Naive B cell (primary cell): ENCODE measurements at regions not wholly inside any gene's neighbourhood (a gene's known extent, or its start where the extent isn't known, plus 50 kb on each side); places are given as distances from the start of the nearest gene placed in this dataset.
"Not testable (repeated sequence)": the region's sequence is repeated elsewhere in the genome, so short reads cannot be mapped to it uniquely, and the experiment has no call there.

Experiments used
- ATAC-seq, 2 donors: fragments of 150-1000 bp; cut with Tn5 transposase; 2 replicates each; pipeline ENCODE4 v1.10.0; 2021; ENCODE audit warnings: low read depth in 2 of 2, mild to moderate bottlenecking in 2 of 2, moderate library complexity in 2 of 2
- DNase-seq: peaks from one replicate; pipeline ENCODE4 v3.0.0; 2022
- H3K27ac Mint-ChIP-seq, 6 donors: one replicate each; pipeline ENCODE4 v1.8.0; 2020 to 2022; ENCODE audit warnings: mild to moderate bottlenecking in 6 of 6, mixed read lengths in 6 of 6, moderate library complexity in 5 of 6, inconsistent platforms in 2 of 6
- H3K27me3 Mint-ChIP-seq, 3 donors: one replicate each; pipeline ENCODE4 v1.8.0; 2021 to 2022; ENCODE audit warnings: mixed read lengths in 3 of 3, mild to moderate bottlenecking in 1 of 3
- H3K36me3 Mint-ChIP-seq, 2 donors: one replicate each; pipeline ENCODE4 v1.8.0; 2020 to 2022; ENCODE audit warnings: mixed read lengths in 2 of 2, inconsistent platforms in 1 of 2, mild to moderate bottlenecking in 1 of 2
- H3K4me1 Mint-ChIP-seq, 3 donors: one replicate each; pipeline ENCODE4 v1.8.0; 2020 to 2022; ENCODE audit warnings: mixed read lengths in 3 of 3, inconsistent platforms in 1 of 3, mild to moderate bottlenecking in 1 of 3, moderate library complexity in 1 of 3
- H3K4me3 Mint-ChIP-seq, 8 donors: one replicate each; pipeline ENCODE4 v1.8.0; 2020 to 2022; ENCODE audit warnings: mild to moderate bottlenecking in 8 of 8, mixed read lengths in 8 of 8, moderate library complexity in 8 of 8, inconsistent platforms in 2 of 8
- H3K9me3 Mint-ChIP-seq, 7 donors: one replicate each; pipeline ENCODE4 v1.8.0; 2020 to 2022; ENCODE audit warnings: mixed read lengths in 7 of 7, mild to moderate bottlenecking in 5 of 7, inconsistent platforms in 2 of 7, moderate library complexity in 1 of 7

- ATAC-seq (no peak), DNase-seq (no peak)
- Mint-ChIP-seq H3K27me3 (no peaks in the 10 kb centered on the region), H3K4me3 (no peak overlapping the region), H3K36me3 (peaks cover 0 to 8% of the 10 kb centered on the region in 2 donors), H3K4me1 (no peaks in the 10 kb centered on the region), H3K9me3 (peaks cover 12 to 49% (median 18%) of the 10 kb centered on the region in 7 donors), H3K27ac (no peak overlapping the region)
Measured at GRCh38 chr7:56250135-56250534, 133.9 kb upstream of the NUPR2 start.

GRCh38 chr7:56229631-56230030, 113.4 kb upstream of the NUPR2 start:
- no peaks in the 10 kb centered on the region for H3K27me3 Mint-ChIP-seq
- no peak for DNase-seq
- H3K4me1 Mint-ChIP-seq, result no peaks in the 10 kb centered on the region
- H3K36me3 Mint-ChIP-seq, result no peaks in the 10 kb centered on the region
- H3K27ac Mint-ChIP-seq, result no peak overlapping the region
- peaks cover 7 to 25% (median 11%) of the 10 kb centered on the region in 7 donors for H3K9me3 Mint-ChIP-seq
- no peak overlapping the region for H3K4me3 Mint-ChIP-seq
- ATAC-seq, result no peak

GRCh38 chr7:56222866-56223265, 106.6 kb upstream of the NUPR2 start:
- Mint-ChIP-seq H3K27me3 (no peaks in the 10 kb centered on the region), H3K4me3 (no peak overlapping the region), H3K36me3 (peaks cover 0 to 8% of the 10 kb centered on the region in 2 donors), H3K27ac (no peak overlapping the region), H3K4me1 (no peaks in the 10 kb centered on the region), H3K9me3 (peaks cover 2 to 24% (median 14%) of the 10 kb centered on the region in 7 donors)
- DNase-seq (no peak), ATAC-seq (no peak)

GRCh38 chr7:56219017-56219416, 102.8 kb upstream of the NUPR2 start:
- ATAC-seq (no peak), DNase-seq (no peak)
- no peak overlapping the region for H3K4me3 Mint-ChIP-seq
- H3K4me1 Mint-ChIP-seq, result no peaks in the 10 kb centered on the region
- H3K27me3 Mint-ChIP-seq, result no peaks in the 10 kb centered on the region
- no peak overlapping the region for H3K27ac Mint-ChIP-seq
- peaks cover 16 to 54% (median 31%) of the 10 kb centered on the region in 7 donors for H3K9me3 Mint-ChIP-seq
- H3K36me3 Mint-ChIP-seq, result peaks cover 0 to 16% of the 10 kb centered on the region in 2 donors

GRCh38 chr7:56218510-56218909, 102.3 kb upstream of the NUPR2 start:
- DNase-seq, result no peak
- Mint-ChIP-seq H3K27me3 (no peaks in the 10 kb centered on the region), H3K36me3 (peaks cover 0 to 16% of the 10 kb centered on the region in 2 donors), H3K27ac (no peak overlapping the region), H3K9me3 (peaks cover 16 to 55% (median 30%) of the 10 kb centered on the region in 7 donors), H3K4me1 (no peaks in the 10 kb centered on the region), H3K4me3 (no peak overlapping the region)
- no peak for ATAC-seq

GRCh38 chr7:56213574-56213973, 97.4 kb upstream of the NUPR2 start:
- Mint-ChIP-seq H3K27ac (no peak overlapping the region), H3K9me3 (peaks cover 13 to 60% (median 35%) of the 10 kb centered on the region in 7 donors), H3K4me3 (no peak overlapping the region), H3K36me3 (peaks cover 0 to 16% of the 10 kb centered on the region in 2 donors), H3K4me1 (no peaks in the 10 kb centered on the region), H3K27me3 (no peaks in the 10 kb centered on the region)
- ATAC-seq (no peak), DNase-seq (no peak)

- Mint-ChIP-seq H3K4me3 (no peak overlapping the region), H3K4me1 (no peaks in the 10 kb centered on the region), H3K9me3 (peaks cover 4 to 31% (median 12%) of the 10 kb centered on the region in 7 donors), H3K36me3 (peaks cover 0 to 4% of the 10 kb centered on the region in 2 donors), H3K27me3 (no peaks in the 10 kb centered on the region), H3K27ac (no peak overlapping the region)
- ATAC-seq, result no peak
- DNase-seq, result no peak
Measured at GRCh38 chr7:56206420-56206819, 90.2 kb upstream of the NUPR2 start.

- Mint-ChIP-seq H3K27ac (no peak overlapping the region), H3K4me3 (no peak overlapping the region), H3K9me3 (peaks cover 7 to 42% (median 13%) of the 10 kb centered on the region in 7 donors), H3K36me3 (peaks cover 0 to 4% of the 10 kb centered on the region in 2 donors), H3K27me3 (no peaks in the 10 kb centered on the region), H3K4me1 (no peaks in the 10 kb centered on the region)
- ATAC-seq (no peak), DNase-seq (no peak)
Measured at GRCh38 chr7:56199639-56200038, 83.4 kb upstream of the NUPR2 start.

- not testable (repeated sequence) for H3K27me3 Mint-ChIP-seq, ATAC-seq, DNase-seq, H3K4me1 Mint-ChIP-seq, H3K27ac Mint-ChIP-seq, H3K36me3 Mint-ChIP-seq
- Mint-ChIP-seq H3K9me3 (peaks cover 6 to 38% (median 12%) of the 10 kb centered on the region in 7 donors), H3K4me3 (peak overlapping the region in 1 of 8 donors; percentile 60)
Measured at GRCh38 chr7:56196195-56196594, 80.0 kb upstream of the NUPR2 start.

GRCh38 chr7:56188823-56189346, 72.7 kb upstream of the NUPR2 start:
- no peaks in the 10 kb centered on the region for H3K36me3 Mint-ChIP-seq
- H3K27ac Mint-ChIP-seq, result no peak overlapping the region
- no peaks in the 10 kb centered on the region for H3K27me3 Mint-ChIP-seq
- no peak for ATAC-seq
- no peak for DNase-seq
- no peak overlapping the region for H3K4me3 Mint-ChIP-seq
- H3K9me3 Mint-ChIP-seq, result peaks cover 0 to 14% (median 4%) of the 10 kb centered on the region in 7 donors
- H3K4me1 Mint-ChIP-seq, result no peaks in the 10 kb centered on the region

GRCh38 chr7:56188376-56188775, 72.2 kb upstream of the NUPR2 start:
- no peak for ATAC-seq
- no peak for DNase-seq
- Mint-ChIP-seq H3K36me3 (no peaks in the 10 kb centered on the region), H3K4me1 (no peaks in the 10 kb centered on the region), H3K4me3 (no peak overlapping the region), H3K27me3 (no peaks in the 10 kb centered on the region), H3K9me3 (peaks cover 0 to 13% (median 3%) of the 10 kb centered on the region in 7 donors), H3K27ac (no peak overlapping the region)

- Mint-ChIP-seq H3K27me3 (peaks cover 0 to 4% (median 0%) of the 10 kb centered on the region in 3 donors), H3K4me1 (no peaks in the 10 kb centered on the region), H3K9me3 (peaks cover 0 to 29% (median 4%) of the 10 kb centered on the region in 7 donors)
Measured at GRCh38 chr7:56181010-56181409, 64.8 kb upstream of the NUPR2 start.

GRCh38 chr7:56175771-56176170, 59.6 kb upstream of the NUPR2 start:
- Mint-ChIP-seq H3K27me3 (peaks cover 8 to 13% (median 8%) of the 10 kb centered on the region in 3 donors), H3K36me3 (peaks cover 0 to 10% of the 10 kb centered on the region in 2 donors), H3K4me1 (no peaks in the 10 kb centered on the region), H3K4me3 (no peak overlapping the region), H3K9me3 (peaks cover 2 to 27% (median 6%) of the 10 kb centered on the region in 7 donors), H3K27ac (no peak overlapping the region)
- DNase-seq (no peak), ATAC-seq (no peak)

More at GRCh38 chr7:56181010-56181409, 64.8 kb upstream of the NUPR2 start:
- DNase-seq, result no peak
- Mint-ChIP-seq H3K36me3 (no peaks in the 10 kb centered on the region), H3K27ac (no peak overlapping the region), H3K4me3 (peak overlapping the region in 1 of 8 donors; percentile 37)
- ATAC-seq, result no peak

GRCh38 chr7:56174875-56175760, 58.9 kb upstream of the NUPR2 start:
- ATAC-seq, result no peak
- DNase-seq, result no peak
- H3K27me3 Mint-ChIP-seq, result peaks cover 8 to 13% (median 8%) of the 10 kb centered on the region in 3 donors
- H3K36me3 Mint-ChIP-seq, result peaks cover 0 to 10% of the 10 kb centered on the region in 2 donors
- no peak overlapping the region for H3K4me3 Mint-ChIP-seq
- no peaks in the 10 kb centered on the region for H3K4me1 Mint-ChIP-seq
- H3K27ac Mint-ChIP-seq, result no peak overlapping the region
- H3K9me3 Mint-ChIP-seq, result peaks cover 4 to 27% (median 6%) of the 10 kb centered on the region in 7 donors
